ENCODE measurements at regions not wholly inside any gene's neighbourhood (a gene's known extent, or its start where the extent isn't known, plus 50 kb on each side); places are given as distances from the start of the nearest gene placed in this dataset.

- no peak for TF ChIP-seq RELA (CRISPR knock-in tag; IDR thresholded peaks at IDR 0.05)
- TF ChIP-seq TRAFD1 (CRISPR knock-in tag; IDR thresholded peaks at IDR 0.05; ENCODE audit: borderline replicate concordance), result no peak
- no peak for TF ChIP-seq MTF1 (CRISPR knock-in tag; IDR thresholded peaks at IDR 0.05)
- TF ChIP-seq REXO4 (CRISPR knock-in tag; IDR thresholded peaks at IDR 0.05; ENCODE audit: borderline replicate concordance), result no peak
- TF ChIP-seq ZNF615 (CRISPR knock-in tag; IDR thresholded peaks at IDR 0.05; ENCODE audit: borderline replicate concordance), result no peak
- TF ChIP-seq ZNF18 (CRISPR knock-in tag; IDR thresholded peaks at IDR 0.05; ENCODE audit: insufficient replicate concordance), result no peak
- 0 out of 2 replicates have a peak, but pooled peaks have one; percentile 59 for TF ChIP-seq DNMT3B (CRISPR knock-in tag; conservative IDR thresholded peaks at IDR 0.05)
- TF ChIP-seq ZMYM3 (CRISPR knock-in tag; IDR thresholded peaks at IDR 0.05), result no peak
- TF ChIP-seq KIAA2018 (CRISPR knock-in tag; IDR thresholded peaks at IDR 0.05; ENCODE audit: borderline replicate concordance), result no peak
- no peak for TF ChIP-seq RFXANK (CRISPR knock-in tag; IDR thresholded peaks at IDR 0.05)
- no peak for TF ChIP-seq ZNF567 (CRISPR knock-in tag; IDR thresholded peaks at IDR 0.05; ENCODE audit: borderline replicate concordance)
- TF ChIP-seq YEATS2 (CRISPR knock-in tag; IDR thresholded peaks at IDR 0.05; ENCODE audit: borderline replicate concordance), result no peak
- TF ChIP-seq MIXL1 (CRISPR knock-in tag; IDR thresholded peaks at IDR 0.05), result peak; percentile 64
- TF ChIP-seq MAF1 (CRISPR knock-in tag; IDR thresholded peaks at IDR 0.05; ENCODE audit: borderline replicate concordance), result no peak
- no peak for TF ChIP-seq FOXM1 (CRISPR knock-in tag; IDR thresholded peaks at IDR 0.05)
- no peak for TF ChIP-seq ZSCAN31 (CRISPR knock-in tag; IDR thresholded peaks at IDR 0.05; ENCODE audit: low read depth)
- TF ChIP-seq CCDC6 (CRISPR knock-in tag; IDR thresholded peaks at IDR 0.05), result no peak
- no peak for TF ChIP-seq CSRNP1 (CRISPR knock-in tag; IDR thresholded peaks at IDR 0.05)
Observed at GRCh38 chr16:59210955-59211541, 476.9 kb upstream of the GOT2 start (continued).

Data from HepG2 (cell line).